ENCODE measurements at regions not wholly inside any gene's neighbourhood (a gene's known extent, or its start where the extent isn't known, plus 50 kb on each side); places are given as distances from the start of the nearest gene placed in this dataset.
"Not testable (repeated sequence)": the region's sequence is repeated elsewhere in the genome, so short reads cannot be mapped to it uniquely, and the experiment has no call there.

DNA sequence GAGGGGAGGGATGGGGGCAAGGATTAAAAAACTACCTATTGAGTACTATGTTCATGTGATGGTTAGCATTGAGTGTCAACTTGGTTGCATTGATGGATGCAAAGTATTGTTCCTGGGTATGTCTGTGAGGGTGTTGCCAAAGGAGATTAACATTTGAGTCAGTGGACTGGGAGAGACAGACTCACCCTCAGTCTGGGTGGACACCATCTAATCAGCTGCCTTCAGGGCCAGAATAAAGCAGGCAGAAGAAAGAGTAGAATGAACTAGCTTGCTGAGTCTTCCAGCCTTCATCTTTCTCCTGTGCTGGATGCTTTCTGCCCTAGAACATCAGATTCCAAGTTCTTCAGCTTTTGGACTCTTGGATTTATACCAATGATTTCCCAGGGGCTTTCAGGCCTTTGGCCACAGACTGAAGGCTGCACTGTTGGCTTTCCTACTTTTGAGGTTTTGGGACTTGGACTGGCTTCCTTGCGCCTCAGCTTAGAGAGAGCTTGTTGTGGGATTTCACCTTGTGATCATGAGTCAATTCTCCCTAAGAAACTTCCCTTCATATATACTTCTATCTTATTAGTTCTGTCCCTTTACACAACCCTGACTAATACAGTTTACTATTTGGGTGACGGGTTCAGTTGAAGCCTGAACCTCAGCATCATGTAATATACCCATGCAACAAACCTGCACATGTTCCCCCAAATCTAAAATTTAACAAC lies 70.2 kb downstream of the MTNR1B start:
- TF ChIP-seq CTCF (IDR thresholded peaks at IDR 0.05), result no peak
- H3K4me2 ChIP-seq (ENCODE audit: low read length), result no peak overlapping the region
- H3K79me2 ChIP-seq, result no peaks in the 10 kb centered on the region
- no peak overlapping the region for H3K4me3 ChIP-seq (ENCODE audit: low read depth, low read length)
- no peaks in the 10 kb centered on the region for H3K9me3 ChIP-seq (ENCODE audit: control insufficient read depth, low read length)
- H3K9ac ChIP-seq, result no peak overlapping the region
- H3K27me3 ChIP-seq (ENCODE audit: control insufficient read depth, insufficient read depth, low read length), result no peaks in the 10 kb centered on the region
- H3K27ac ChIP-seq, result no peak overlapping the region
- H3K36me3 ChIP-seq (ENCODE audit: control insufficient read depth, insufficient read depth, low read length), result no peaks in the 10 kb centered on the region
- no peaks in the 10 kb centered on the region for H3K4me1 ChIP-seq
- no peak overlapping the region for H2AFZ ChIP-seq

DNA sequence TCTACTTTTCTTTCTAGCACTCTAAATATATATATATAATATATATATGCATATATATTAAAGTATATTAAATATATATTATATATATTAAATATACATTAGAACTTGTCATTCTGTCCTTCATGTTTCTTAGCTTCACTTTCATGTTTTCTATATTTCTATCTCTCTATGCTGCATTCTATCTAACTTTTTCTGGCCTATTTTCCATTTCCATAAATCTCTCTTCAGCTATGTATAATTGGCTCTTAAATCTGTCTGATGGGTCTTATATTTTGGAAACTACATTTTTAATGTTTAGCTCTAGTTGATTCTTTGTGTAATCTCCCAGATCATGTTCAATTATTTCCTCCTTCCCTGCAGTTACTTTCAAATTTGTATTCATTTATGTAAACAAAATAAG lies 72.2 kb downstream of the MTNR1B start:
- no peaks in the 10 kb centered on the region for H3K4me1 ChIP-seq
- H3K36me3 ChIP-seq (ENCODE audit: control insufficient read depth, insufficient read depth, low read length), result no peaks in the 10 kb centered on the region
- H3K4me2 ChIP-seq (ENCODE audit: low read length), result no peak overlapping the region
- no peaks in the 10 kb centered on the region for H3K9me3 ChIP-seq (ENCODE audit: control insufficient read depth, low read length)
- H3K9ac ChIP-seq, result no peak overlapping the region
- no peak overlapping the region for H3K27ac ChIP-seq
- TF ChIP-seq CTCF (IDR thresholded peaks at IDR 0.05), result no peak
- no peak overlapping the region for H3K4me3 ChIP-seq (ENCODE audit: low read depth, low read length)
- no peaks in the 10 kb centered on the region for H3K79me2 ChIP-seq
- H3K27me3 ChIP-seq (ENCODE audit: control insufficient read depth, insufficient read depth, low read length), result no peaks in the 10 kb centered on the region
- no peak overlapping the region for H2AFZ ChIP-seq

DNA sequence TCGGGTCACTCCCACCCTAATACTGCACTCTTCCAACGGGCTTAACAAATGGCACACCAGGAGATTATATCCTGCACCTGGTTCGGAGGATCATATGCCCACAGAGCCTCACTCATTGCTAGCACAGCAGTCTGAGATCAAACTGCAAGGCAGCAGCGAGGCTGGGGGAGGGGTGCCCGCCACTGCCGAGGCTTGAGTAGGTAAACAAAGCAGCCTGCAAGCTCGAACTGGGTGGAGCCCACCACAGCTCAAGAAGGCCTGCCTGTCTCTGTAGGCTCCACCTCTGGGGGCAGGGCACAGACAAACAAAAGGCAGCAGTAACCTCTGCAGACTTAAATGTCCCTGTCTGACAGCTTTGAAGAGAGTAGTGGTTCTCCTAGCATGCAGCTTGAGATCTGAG lies 73.7 kb downstream of the MTNR1B start:
- H3K4me2 ChIP-seq (ENCODE audit: low read length); H3K27me3 ChIP-seq (ENCODE audit: control insufficient read depth, insufficient read depth, low read length); H3K79me2 ChIP-seq; H2AFZ ChIP-seq; H3K4me3 ChIP-seq (ENCODE audit: low read depth, low read length); H3K27ac ChIP-seq; H3K4me1 ChIP-seq; H3K9me3 ChIP-seq (ENCODE audit: control insufficient read depth, low read length); H3K9ac ChIP-seq; H3K36me3 ChIP-seq (ENCODE audit: control insufficient read depth, insufficient read depth, low read length): not testable (repeated sequence)

DNA sequence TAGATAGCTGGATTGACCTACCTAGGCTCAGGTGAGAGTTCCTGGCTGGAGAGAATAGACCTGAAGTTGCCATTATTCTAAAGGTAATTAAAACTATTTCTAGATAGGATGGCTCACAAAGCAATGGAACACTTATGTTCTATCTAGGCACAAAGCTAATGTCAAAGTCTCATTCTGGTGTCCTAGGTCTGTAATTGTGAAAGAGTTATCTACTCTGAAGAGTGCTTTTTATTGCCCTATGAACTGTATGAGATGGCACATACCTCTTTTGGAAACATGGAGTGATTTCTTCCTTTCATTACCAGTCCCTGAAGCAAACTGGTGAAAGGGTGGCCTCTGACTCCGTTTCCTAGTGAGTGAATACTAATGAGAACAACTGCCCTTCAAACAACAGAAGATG lies 80.3 kb downstream of the MTNR1B start:
- Histone ChIP-seq H3K27ac (no peak overlapping the region), H3K9me3 (ENCODE audit: control insufficient read depth, low read length) (no peaks in the 10 kb centered on the region)

DNA sequence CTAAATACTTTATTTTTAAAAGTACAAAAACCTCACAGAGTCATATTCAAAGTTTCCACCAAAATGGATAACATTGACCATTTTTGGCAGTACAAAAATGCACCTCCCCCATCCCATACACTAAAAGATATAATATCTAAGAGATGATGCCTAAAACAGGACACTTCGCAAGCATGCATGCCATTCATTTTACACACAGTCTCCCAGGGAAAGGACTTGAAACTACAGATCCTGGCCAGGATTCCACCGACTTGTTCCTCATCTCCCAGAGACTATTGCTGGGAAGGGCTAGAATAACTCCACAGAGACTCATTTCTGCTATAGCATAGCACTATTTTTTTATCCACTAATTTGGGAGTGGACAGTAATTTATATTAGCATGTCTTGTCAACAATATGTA lies 81.7 kb downstream of the MTNR1B start:
- no peak for TF ChIP-seq CTCF (IDR thresholded peaks at IDR 0.05)
- no peak overlapping the region for H3K4me2 ChIP-seq (ENCODE audit: low read length)
- no peaks in the 10 kb centered on the region for H3K36me3 ChIP-seq (ENCODE audit: control insufficient read depth, insufficient read depth, low read length)
- no peaks in the 10 kb centered on the region for H3K4me1 ChIP-seq
- H2AFZ ChIP-seq, result no peak overlapping the region
- no peaks in the 10 kb centered on the region for H3K9me3 ChIP-seq (ENCODE audit: control insufficient read depth, low read length)
- no peak overlapping the region for H3K4me3 ChIP-seq (ENCODE audit: low read depth, low read length)
- no peak overlapping the region for H3K9ac ChIP-seq
- no peaks in the 10 kb centered on the region for H3K79me2 ChIP-seq
- H3K27me3 ChIP-seq (ENCODE audit: control insufficient read depth, insufficient read depth, low read length), result no peaks in the 10 kb centered on the region
- no peak overlapping the region for H3K27ac ChIP-seq

More for the DNA sequence above, 80.3 kb downstream of the MTNR1B start:
- H3K4me2 ChIP-seq (ENCODE audit: low read length), result no peak overlapping the region
- TF ChIP-seq CTCF (IDR thresholded peaks at IDR 0.05), result no peak
- no peak overlapping the region for H3K4me3 ChIP-seq (ENCODE audit: low read depth, low read length)
- no peak overlapping the region for H2AFZ ChIP-seq
- H3K79me2 ChIP-seq, result no peaks in the 10 kb centered on the region
- no peaks in the 10 kb centered on the region for H3K27me3 ChIP-seq (ENCODE audit: control insufficient read depth, insufficient read depth, low read length)
- H3K4me1 ChIP-seq, result no peaks in the 10 kb centered on the region
- no peaks in the 10 kb centered on the region for H3K36me3 ChIP-seq (ENCODE audit: control insufficient read depth, insufficient read depth, low read length)
- no peak overlapping the region for H3K9ac ChIP-seq
